ENCODE measurements at regions not wholly inside any gene's neighbourhood (a gene's known extent, or its start where the extent isn't known, plus 50 kb on each side); places are given as distances from the start of the nearest gene placed in this dataset.

- no peak for TF ChIP-seq CTCF (conservative IDR thresholded peaks at IDR 0.05; ENCODE audit: low read length)
- TF ChIP-seq EZH2phosphoT487 (IDR thresholded peaks at IDR 0.05; ENCODE audit: borderline replicate concordance, low read depth, low read length): no peak
Observed at GRCh38 chr1:216916890-216917438, 193.7 kb upstream of the ESRRG start.

All from OCI-LY7 (cell line).